Endothelial cell of umbilical vein (primary cell): ENCODE measurements at regions not wholly inside any gene's neighbourhood (a gene's known extent, or its start where the extent isn't known, plus 50 kb on each side); places are given as distances from the start of the nearest gene placed in this dataset.

Experiments used
- BruUV-seq: library from RNA; stranded (reverse); fragments of 400-500 nt; replicated peaks from 2 replicates; lab custom pipeline; 2021; lab: Mats Ljungman, UMichigan
- CTCF ChIA-PET: fragments of 300-600, 350-600 bp; sonication (Branson Sonifier 250); formaldehyde crosslinking; loops from one replicate; lab custom pipeline; 2021; ENCODE audit warnings: antibody characterized with exemption, inconsistent platforms; lab: Charles Lee
- POLR2A ChIA-PET: fragments of 300-600, 350-600 bp; sonication (Branson Sonifier 250); formaldehyde crosslinking; loops from one replicate; lab custom pipeline; 2021; ENCODE audit warnings: antibody characterized with exemption, inconsistent platforms; lab: Charles Lee
- DNase-seq: peaks from one replicate; pipeline ENCODE4 v3.0.0-alpha.2; 2011; ENCODE audit warnings: low read depth, low spot score
- FAIRE-seq: peaks from 2 replicates; lab custom pipeline; 2011; peaks lifted over from hg19 to GRCh38; lab: Jason Lieb, UNC
- H2AFZ ChIP-seq: 2 replicates; pipeline ENCODE4 v1.6.0; 2012; ENCODE audit warnings: low read depth, low read length, control low read depth, inconsistent platforms
- H3K27ac ChIP-seq: 2 replicates; pipeline ENCODE4 v1.5.1; 2011; ENCODE audit warnings: low read depth, mild to moderate bottlenecking, control low read depth, low read length, moderate library complexity; ENCODE audit not compliant: insufficient read depth
- H3K27me3 ChIP-seq, 2 experiments: 2 replicates each; pipeline versions ENCODE4 v1.6.0 to v1.6.1; 2011; ENCODE audit warnings: low read length in 2 of 2, mixed read lengths in 1 of 2; ENCODE audit not compliant: control insufficient read depth in 2 of 2, insufficient read depth in 2 of 2
- H3K36me3 ChIP-seq, 2 experiments: 2 replicates in 1 of 2; 3 replicates in 1 of 2; pipeline ENCODE4 v1.5.1; 2011; ENCODE audit warnings: low read length in 2 of 2, mild to moderate bottlenecking in 1 of 2, moderate library complexity in 1 of 2; ENCODE audit not compliant: control insufficient read depth in 2 of 2, insufficient read depth in 2 of 2; ENCODE audit errors: extremely low read depth in 1 of 2
- H3K4me1 ChIP-seq: 3 replicates; pipeline ENCODE4 v1.5.1; 2011; ENCODE audit warnings: mild to moderate bottlenecking, low read length; ENCODE audit not compliant: control insufficient read depth, insufficient read depth; ENCODE audit errors: extremely low read depth
- H3K4me2 ChIP-seq: 2 replicates; pipeline ENCODE4 v1.6.1; 2011; ENCODE audit warnings: low read length, control low read depth, mixed read lengths; ENCODE audit not compliant: insufficient read depth
- H3K4me3 ChIP-seq, 3 experiments: fragments of 200-600 bp in 1 of 3; sonication (generic), shearing (Covaris generic) in 1 of 3; replicated peaks in 1 of 3; 2 replicates each; pipeline ENCODE4 v1.5.1; 2011 to 2016; ENCODE audit warnings: control low read depth in 3 of 3, low read length in 3 of 3, mild to moderate bottlenecking in 2 of 3, inconsistent platforms in 1 of 3, low read depth in 1 of 3, moderate library complexity in 1 of 3; ENCODE audit not compliant: insufficient read depth in 1 of 3
- H3K79me2 ChIP-seq: 2 replicates; pipeline ENCODE4 v1.6.0; 2012; ENCODE audit warnings: low read length, inconsistent platforms; ENCODE audit not compliant: control insufficient read depth, insufficient read depth
- H3K9ac ChIP-seq: replicated peaks from 2 replicates; pipeline ENCODE3; 2011; ENCODE audit warnings: low read length, control low read depth; ENCODE audit not compliant: insufficient read depth; ENCODE audit errors: extremely low read depth
- H3K9me1 ChIP-seq: replicated peaks from 3 replicates; pipeline ENCODE4 v1.6.0; 2011; ENCODE audit warnings: mild to moderate bottlenecking, low read length; ENCODE audit not compliant: control insufficient read depth, insufficient read depth; ENCODE audit errors: extremely low read depth
- H3K9me3 ChIP-seq: replicated peaks from 2 replicates; pipeline ENCODE4 v1.5.1; 2012; ENCODE audit warnings: low read length, inconsistent platforms; ENCODE audit not compliant: control insufficient read depth, insufficient read depth
- H4K20me1 ChIP-seq: replicated peaks from 2 replicates; pipeline ENCODE3; 2011; ENCODE audit warnings: mild to moderate bottlenecking, low read length; ENCODE audit not compliant: control insufficient read depth, insufficient read depth; ENCODE audit errors: extremely low read depth
- CTCF ChIP-seq, 2 donors: IDR thresholded peaks; 1 replicate in 1 of 2; 2 replicates in 1 of 2; pipeline ENCODE4 v1.5.1; 2011; ENCODE audit warnings: low read length in 2 of 2, mild to moderate bottlenecking in 2 of 2, moderate library complexity in 2 of 2, control low read depth in 1 of 2, inconsistent platforms in 1 of 2, low read depth in 1 of 2; ENCODE audit not compliant: insufficient read depth in 1 of 2; ENCODE audit errors: extremely low read depth in 1 of 2
- EZH2 ChIP-seq: IDR thresholded peaks from 2 replicates; pipeline ENCODE4 v1.6.1; 2012; ENCODE audit warnings: borderline replicate concordance, low read depth, mild to moderate bottlenecking, moderate library complexity, low read length, inconsistent platforms; ENCODE audit not compliant: severe bottlenecking
- FOS ChIP-seq: IDR thresholded peaks from 2 replicates; pipeline ENCODE4 v1.6.1; 2011; ENCODE audit warnings: mild to moderate bottlenecking, low read length, moderate library complexity, borderline replicate concordance; ENCODE audit not compliant: insufficient read depth
- GATA2 ChIP-seq: IDR thresholded peaks from 2 replicates; pipeline ENCODE4 v1.7.0; 2011; ENCODE audit warnings: low read depth, mild to moderate bottlenecking, moderate library complexity, mixed read lengths, low read length; ENCODE audit not compliant: insufficient read length, insufficient read depth
- JUN ChIP-seq: IDR thresholded peaks from 2 replicates; pipeline ENCODE4 v1.6.1; 2011; ENCODE audit warnings: borderline replicate concordance, low read depth; ENCODE audit not compliant: insufficient read length, insufficient read depth
- MAX ChIP-seq: IDR thresholded peaks from 2 replicates; pipeline ENCODE4 v1.6.1; 2011; ENCODE audit not compliant: insufficient read depth, insufficient read length
- MYC ChIP-seq: IDR thresholded peaks from one replicate; pipeline ENCODE4 v1.6.1; 2011; ENCODE audit warnings: mild to moderate bottlenecking, low read depth, low read length
- POLR2A ChIP-seq: IDR thresholded peaks from 2 replicates; pipeline ENCODE4 v1.6.1; 2012; ENCODE audit warnings: low read depth, mild to moderate bottlenecking, control low read depth, low read length
- POLR2AphosphoS5 ChIP-seq: IDR thresholded peaks from 2 replicates; pipeline ENCODE4 v1.6.1; 2012; ENCODE audit warnings: low read depth, mild to moderate bottlenecking, control low read depth, low read length, moderate library complexity; ENCODE audit not compliant: insufficient read depth
- dilution Hi-C: fragments of 300-500 bp; cut with MboI; formaldehyde crosslinking; loops from one replicate; pipeline ENCODE4 v1.15.0; 2019; ENCODE audit warnings: low sequenced_read_pairs; ENCODE audit not compliant: extremely low pct_ligation_motif_present
- intact Hi-C: fragments of 100-400 bp; cut with micrococcal nuclease; formaldehyde crosslinking; loops from one replicate; pipeline ENCODE4 v1.10.0; 2022

- peaks cover 79% of the 10 kb centered on the region for H3K4me1 ChIP-seq
- BruUV-seq = no TSS peak
- ChIA-PET CTCF (interaction anchor here (0.7 to 4.7 kb wide), 16 partner anchors 9 to 258 kb away, joined by 3 to 44 read pairs (median 4); partner anchors contain the start of gene PCSK1), POLR2A (interaction anchor here (1.5 kb wide), 1 partner anchor 10 kb away, joined by 4 read pairs; no protein-coding TSS in a partner anchor)
- peak overlapping the region; percentile 1 for H3K4me2 ChIP-seq
- TF ChIP-seq CTCF (IDR thresholded peaks at IDR 0.05; ENCODE audit: extremely low read depth in 1 of 2, insufficient read depth in 1 of 2, low read depth in 1 of 2, low read length in 2 of 2) (peak; percentile 19 to 56), EZH2 (no peak), JUN (peak; percentile 45), MYC (no peak), GATA2 (peak; percentile 90), FOS (peak; percentile 81), POLR2AphosphoS5 (peak; percentile 21), POLR2A (no peak), MAX (no peak)
- H3K4me3 ChIP-seq = no peak overlapping the region
- no peaks in the 10 kb centered on the region for H3K9me3 ChIP-seq
- H3K27ac ChIP-seq = peak overlapping the region; percentile 79
- H4K20me1 ChIP-seq = no peaks in the 10 kb centered on the region
- FAIRE-seq (peak; percentile 69), DNase-seq (peak; percentile 80)
- no peak overlapping the region for H3K9ac ChIP-seq
- dilution Hi-C loops (no loop called here), intact Hi-C loops (loop anchor here (1.0 to 10.0 kb wide), 3 partner anchors 28 to 951 kb away; partner anchors contain the start of gene RFESD)
- H3K27me3 ChIP-seq = no peaks in the 10 kb centered on the region
- no peak overlapping the region for H2AFZ ChIP-seq
- peaks cover 0 to 13% of the 10 kb centered on the region in 2 experiments for H3K36me3 ChIP-seq
- H3K79me2 ChIP-seq = peaks cover 88% of the 10 kb centered on the region
- no peaks in the 10 kb centered on the region for H3K9me1 ChIP-seq
Measured at GRCh38 chr5:96595300-96596090, 66.7 kb upstream of the CAST start.
